ENCODE measurements at regions not wholly inside any gene's neighbourhood (a gene's known extent, or its start where the extent isn't known, plus 50 kb on each side); places are given as distances from the start of the nearest gene placed in this dataset.
"Not testable (repeated sequence)": the region's sequence is repeated elsewhere in the genome, so short reads cannot be mapped to it uniquely, and the experiment has no call there.

GRCh38 chr5:102659151-102659550 is 96.0 kb upstream of the PAM start:
- H3K27me3 Mint-ChIP-seq: peaks cover 0 to 7% (median 0%) of the 10 kb centered on the region in 5 donors
- no peaks in the 10 kb centered on the region for H3K36me3 Mint-ChIP-seq
- DNase-seq (no peak), ATAC-seq (no peak)
- POLR2A ChIA-PET: no interaction called here
- no peaks in the 10 kb centered on the region for H3K4me1 Mint-ChIP-seq
- H3K4me3 Mint-ChIP-seq: no peak overlapping the region
- H3K27ac Mint-ChIP-seq: no peak overlapping the region
- no peaks in the 10 kb centered on the region for H3K9me3 Mint-ChIP-seq

GRCh38 chr5:102660111-102660510 is 95.0 kb upstream of the PAM start:
- ATAC-seq: no peak
- DNase-seq: no peak
- Mint-ChIP-seq H3K27ac (no peak overlapping the region), H3K36me3 (no peaks in the 10 kb centered on the region), H3K4me3 (no peak overlapping the region), H3K9me3 (no peaks in the 10 kb centered on the region), H3K4me1 (no peaks in the 10 kb centered on the region), H3K27me3 (peaks cover 0 to 7% (median 0%) of the 10 kb centered on the region in 5 donors)
- POLR2A ChIA-PET: no interaction called here

- H3K36me3 Mint-ChIP-seq: no peaks in the 10 kb centered on the region
- H3K4me1 Mint-ChIP-seq: no peaks in the 10 kb centered on the region
- H3K27ac Mint-ChIP-seq: no peak overlapping the region
- DNase-seq (no peak), ATAC-seq (no peak)
- no peaks in the 10 kb centered on the region for H3K9me3 Mint-ChIP-seq
- H3K27me3 Mint-ChIP-seq: peaks cover 0 to 2% (median 0%) of the 10 kb centered on the region in 5 donors
- POLR2A ChIA-PET: no interaction called here
- H3K4me3 Mint-ChIP-seq: no peak overlapping the region
Observed at GRCh38 chr5:102663749-102664530, 91.2 kb upstream of the PAM start.

- no peak overlapping the region for H3K27ac Mint-ChIP-seq
- H3K9me3 Mint-ChIP-seq: no peaks in the 10 kb centered on the region
- H3K4me3 Mint-ChIP-seq: no peak overlapping the region
- DNase-seq: no peak
- H3K27me3 Mint-ChIP-seq: peaks cover 0 to 2% (median 0%) of the 10 kb centered on the region in 5 donors
- POLR2A ChIA-PET: no interaction called here
- ATAC-seq: no peak
- H3K4me1 Mint-ChIP-seq: no peaks in the 10 kb centered on the region
- H3K36me3 Mint-ChIP-seq: no peaks in the 10 kb centered on the region
Observed at GRCh38 chr5:102664616-102665335, 90.3 kb upstream of the PAM start.

- Mint-ChIP-seq H3K27ac (no peak overlapping the region), H3K27me3 (peaks cover 2 to 8% (median 5%) of the 10 kb centered on the region in 5 donors), H3K9me3 (peaks cover 0 to 2% (median 0%) of the 10 kb centered on the region in 9 donors), H3K4me1 (no peaks in the 10 kb centered on the region), H3K36me3 (no peaks in the 10 kb centered on the region), H3K4me3 (no peak overlapping the region)
- ATAC-seq (no peak), DNase-seq (no peak)
- POLR2A ChIA-PET: no interaction called here
Observed at GRCh38 chr5:102666164-102666946, 88.8 kb upstream of the PAM start.

- POLR2A ChIA-PET: no interaction called here
- H3K27me3 Mint-ChIP-seq: peaks cover 2 to 8% (median 5%) of the 10 kb centered on the region in 5 donors
- H3K4me3 Mint-ChIP-seq: no peak overlapping the region
- no peaks in the 10 kb centered on the region for H3K4me1 Mint-ChIP-seq
- DNase-seq (no peak), ATAC-seq (no peak)
- H3K36me3 Mint-ChIP-seq: no peaks in the 10 kb centered on the region
- H3K27ac Mint-ChIP-seq: no peak overlapping the region
- H3K9me3 Mint-ChIP-seq: peaks cover 0 to 2% (median 0%) of the 10 kb centered on the region in 9 donors
Observed at GRCh38 chr5:102668220-102668932, 86.7 kb upstream of the PAM start.

GRCh38 chr5:102670224-102670836 is 84.8 kb upstream of the PAM start:
- H3K27me3 Mint-ChIP-seq: peaks cover 2 to 8% (median 5%) of the 10 kb centered on the region in 5 donors
- ATAC-seq (no peak), DNase-seq (no peak)
- POLR2A ChIA-PET: no interaction called here
- H3K4me1 Mint-ChIP-seq: no peaks in the 10 kb centered on the region
- H3K9me3 Mint-ChIP-seq: peaks cover 0 to 2% (median 0%) of the 10 kb centered on the region in 9 donors
- no peaks in the 10 kb centered on the region for H3K36me3 Mint-ChIP-seq
- H3K27ac Mint-ChIP-seq: no peak overlapping the region
- H3K4me3 Mint-ChIP-seq: no peak overlapping the region

GRCh38 chr5:102671033-102671734 is 83.9 kb upstream of the PAM start:
- H3K4me1 Mint-ChIP-seq, H3K36me3 Mint-ChIP-seq, H3K9me3 Mint-ChIP-seq, H3K4me3 Mint-ChIP-seq, POLR2A ChIA-PET, DNase-seq, ATAC-seq, H3K27me3 Mint-ChIP-seq, H3K27ac Mint-ChIP-seq: not testable (repeated sequence)

GRCh38 chr5:102678267-102679058 is 76.6 kb upstream of the PAM start:
- DNase-seq (no peak), ATAC-seq (no peak)
- Mint-ChIP-seq H3K9me3 (no peaks in the 10 kb centered on the region), H3K27me3 (peaks cover 0 to 2% (median 0%) of the 10 kb centered on the region in 5 donors), H3K27ac (no peak overlapping the region), H3K4me3 (no peak overlapping the region), H3K36me3 (no peaks in the 10 kb centered on the region), H3K4me1 (no peaks in the 10 kb centered on the region)
- POLR2A ChIA-PET: no interaction called here

- DNase-seq: peak in 9 of 10 donors; percentile 2 to 65 (median 22)
- Mint-ChIP-seq H3K36me3 (no peaks in the 10 kb centered on the region), H3K27me3 (peaks cover 0 to 2% (median 0%) of the 10 kb centered on the region in 5 donors), H3K4me1 (no peaks in the 10 kb centered on the region), H3K4me3 (no peak overlapping the region), H3K27ac (peak overlapping the region in 1 of 10 donors; percentile 57), H3K9me3 (peaks cover 0 to 4% (median 0%) of the 10 kb centered on the region in 9 donors)
- peak in 1 of 2 donors; percentile 40 for ATAC-seq
- POLR2A ChIA-PET: no interaction called here
Observed at GRCh38 chr5:102681403-102681983, 73.6 kb upstream of the PAM start.

GRCh38 chr5:102682101-102682647 is 72.9 kb upstream of the PAM start:
- Mint-ChIP-seq H3K27ac (no peak overlapping the region), H3K4me1 (no peaks in the 10 kb centered on the region), H3K4me3 (no peak overlapping the region), H3K27me3 (peaks cover 0 to 2% (median 0%) of the 10 kb centered on the region in 5 donors), H3K36me3 (no peaks in the 10 kb centered on the region), H3K9me3 (peaks cover 0 to 8% (median 0%) of the 10 kb centered on the region in 9 donors)
- ATAC-seq (no peak), DNase-seq (no peak)
- POLR2A ChIA-PET: no interaction called here
